Glutamatergic neuron (in vitro differentiated cells): ENCODE measurements at regions not wholly inside any gene's neighbourhood (a gene's known extent, or its start where the extent isn't known, plus 50 kb on each side); places are given as distances from the start of the nearest gene placed in this dataset.

Experiments
- DNase-seq: peaks from one replicate; pipeline ENCODE4 v3.0.0; 2022
- H3K27ac Mint-ChIP-seq: one replicate; pipeline ENCODE4 v1.8.0; 2020; ENCODE audit warnings: mild to moderate bottlenecking, mixed read lengths, inconsistent platforms; ENCODE audit not compliant: unreplicated experiment
- H3K27me3 Mint-ChIP-seq: one replicate; pipeline ENCODE4 v1.8.0; 2020; ENCODE audit warnings: mild to moderate bottlenecking, moderate library complexity, mixed read lengths, inconsistent platforms; ENCODE audit not compliant: unreplicated experiment
- H3K36me3 Mint-ChIP-seq: one replicate; pipeline ENCODE4 v1.8.0; 2020; ENCODE audit warnings: mild to moderate bottlenecking, mixed read lengths, inconsistent platforms; ENCODE audit not compliant: unreplicated experiment
- H3K4me1 Mint-ChIP-seq: one replicate; pipeline ENCODE4 v1.8.0; 2020; ENCODE audit warnings: mild to moderate bottlenecking, low read depth, mixed read lengths, inconsistent platforms; ENCODE audit not compliant: unreplicated experiment
- H3K4me3 Mint-ChIP-seq: one replicate; pipeline ENCODE4 v1.8.0; 2020; ENCODE audit warnings: mild to moderate bottlenecking, mixed read lengths, inconsistent platforms; ENCODE audit not compliant: unreplicated experiment
- H3K9me3 Mint-ChIP-seq: one replicate; pipeline ENCODE4 v1.8.0; 2020; ENCODE audit warnings: mild to moderate bottlenecking, moderate library complexity, mixed read lengths, inconsistent platforms; ENCODE audit not compliant: unreplicated experiment
- CTCF ChIP-seq: fragments of 200-600 bp; sonication (generic); IDR thresholded peaks from one replicate; pipeline ENCODE4 v1.5.0; 2021; ENCODE audit not compliant: partially characterized antibody, unreplicated experiment

- H3K27me3 Mint-ChIP-seq: peaks cover 3% of the 10 kb centered on the region
Observed at GRCh38 chr19:27733551-27734266, 1479.2 kb downstream of the UQCRFS1 start.

GRCh38 chr19:27729332-27729731 is 1483.6 kb downstream of the UQCRFS1 start:
- Mint-ChIP-seq H3K9me3 (peaks cover 6% of the 10 kb centered on the region), H3K4me3 (no peak overlapping the region), H3K27ac (no peak overlapping the region), H3K27me3 (no peaks in the 10 kb centered on the region), H3K36me3 (peaks cover 35% of the 10 kb centered on the region), H3K4me1 (no peaks in the 10 kb centered on the region)
- no peak for DNase-seq
- no peak for TF ChIP-seq CTCF

More at GRCh38 chr19:27733551-27734266, 1479.2 kb downstream of the UQCRFS1 start:
- Mint-ChIP-seq H3K9me3 (peaks cover 19% of the 10 kb centered on the region), H3K4me3 (no peak overlapping the region), H3K36me3 (peaks cover 57% of the 10 kb centered on the region), H3K4me1 (no peaks in the 10 kb centered on the region), H3K27ac (no peak overlapping the region)
- no peak for DNase-seq
- no peak for TF ChIP-seq CTCF

GRCh38 chr19:27722625-27723024 is 1490.3 kb downstream of the UQCRFS1 start:
- Mint-ChIP-seq H3K27me3 (peaks cover 5% of the 10 kb centered on the region), H3K36me3 (peaks cover 31% of the 10 kb centered on the region), H3K9me3 (peaks cover 28% of the 10 kb centered on the region), H3K4me3 (no peak overlapping the region), H3K27ac (no peak overlapping the region), H3K4me1 (no peaks in the 10 kb centered on the region)
- no peak for TF ChIP-seq CTCF
- DNase-seq: no peak

GRCh38 chr19:27720155-27720554 is 1492.8 kb downstream of the UQCRFS1 start:
- Mint-ChIP-seq H3K36me3 (peaks cover 20% of the 10 kb centered on the region), H3K4me3 (no peak overlapping the region), H3K4me1 (no peaks in the 10 kb centered on the region), H3K9me3 (peaks cover 34% of the 10 kb centered on the region), H3K27ac (no peak overlapping the region), H3K27me3 (peaks cover 5% of the 10 kb centered on the region)
- no peak for TF ChIP-seq CTCF
- DNase-seq: no peak

GRCh38 chr19:27719034-27719433 is 1493.9 kb downstream of the UQCRFS1 start:
- no peak for TF ChIP-seq CTCF
- Mint-ChIP-seq H3K4me1 (no peaks in the 10 kb centered on the region), H3K9me3 (peaks cover 34% of the 10 kb centered on the region), H3K27ac (no peak overlapping the region), H3K27me3 (peaks cover 5% of the 10 kb centered on the region), H3K4me3 (no peak overlapping the region), H3K36me3 (peaks cover 15% of the 10 kb centered on the region)
- DNase-seq: no peak
